ENCODE measurements at regions not wholly inside any gene's neighbourhood (a gene's known extent, or its start where the extent isn't known, plus 50 kb on each side); places are given as distances from the start of the nearest gene placed in this dataset.

DNA sequence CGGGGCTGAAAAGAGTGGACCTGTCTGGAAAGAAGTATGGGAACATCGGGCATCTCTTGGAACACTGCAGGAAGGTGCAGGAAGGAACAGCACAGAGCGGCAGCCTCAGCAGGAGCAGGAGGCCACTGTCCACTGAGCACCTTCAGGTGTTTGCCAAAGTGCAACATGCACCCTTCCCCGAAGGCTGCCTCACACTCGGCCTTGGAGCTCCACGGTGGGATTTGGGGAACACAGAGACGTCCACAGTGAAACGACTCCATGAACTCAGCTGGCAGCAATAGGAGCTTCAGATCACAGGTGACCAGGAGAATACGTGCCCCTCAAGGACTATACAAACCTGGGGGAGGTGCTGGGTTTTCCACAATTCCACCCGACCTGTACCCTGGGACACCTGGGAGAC, 140.3 kb upstream of the RET start:
- TF ChIP-seq, protein P1, sequence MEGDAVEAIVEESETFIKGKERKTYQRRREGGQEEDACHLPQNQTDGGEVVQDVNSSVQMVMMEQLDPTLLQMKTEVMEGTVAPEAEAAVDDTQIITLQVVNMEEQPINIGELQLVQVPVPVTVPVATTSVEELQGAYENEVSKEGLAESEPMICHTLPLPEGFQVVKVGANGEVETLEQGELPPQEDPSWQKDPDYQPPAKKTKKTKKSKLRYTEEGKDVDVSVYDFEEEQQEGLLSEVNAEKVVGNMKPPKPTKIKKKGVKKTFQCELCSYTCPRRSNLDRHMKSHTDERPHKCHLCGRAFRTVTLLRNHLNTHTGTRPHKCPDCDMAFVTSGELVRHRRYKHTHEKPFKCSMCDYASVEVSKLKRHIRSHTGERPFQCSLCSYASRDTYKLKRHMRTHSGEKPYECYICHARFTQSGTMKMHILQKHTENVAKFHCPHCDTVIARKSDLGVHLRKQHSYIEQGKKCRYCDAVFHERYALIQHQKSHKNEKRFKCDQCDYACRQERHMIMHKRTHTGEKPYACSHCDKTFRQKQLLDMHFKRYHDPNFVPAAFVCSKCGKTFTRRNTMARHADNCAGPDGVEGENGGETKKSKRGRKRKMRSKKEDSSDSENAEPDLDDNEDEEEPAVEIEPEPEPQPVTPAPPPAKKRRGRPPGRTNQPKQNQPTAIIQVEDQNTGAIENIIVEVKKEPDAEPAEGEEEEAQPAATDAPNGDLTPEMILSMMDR (IDR thresholded peaks at IDR 0.05; ENCODE audit: control insufficient read depth, insufficient read depth, low read depth, low read length, missing control alignments): no peak
- no peak for DNase-seq (ENCODE audit: low read depth)
- no peak overlapping the region for H3K4me3 ChIP-seq (ENCODE audit: control insufficient read depth, low read depth, low read length)

DNA sequence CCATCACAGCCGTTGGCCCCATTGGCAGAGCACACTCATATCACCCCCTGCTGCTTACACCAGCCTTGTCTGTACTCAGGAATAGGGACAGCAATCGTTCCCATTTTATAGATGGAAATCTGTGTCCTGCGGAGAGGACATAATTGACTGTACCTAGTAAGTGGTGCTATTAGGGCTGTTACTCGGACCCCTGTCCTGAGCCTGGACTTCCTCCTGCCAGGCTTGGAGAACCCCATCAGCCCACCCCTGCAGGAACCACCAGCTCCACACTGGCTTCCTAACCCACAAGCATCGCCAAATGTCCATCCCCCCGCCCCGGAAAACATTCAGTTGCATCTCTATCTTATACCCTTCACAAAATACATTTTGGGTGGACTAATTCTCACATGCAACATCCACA, 139.8 kb upstream of the RET start:
- TF ChIP-seq, protein P1 (IDR thresholded peaks at IDR 0.05; ENCODE audit: control insufficient read depth, insufficient read depth, low read depth, low read length, missing control alignments): no peak
- no peak for DNase-seq (ENCODE audit: low read depth)

DNA sequence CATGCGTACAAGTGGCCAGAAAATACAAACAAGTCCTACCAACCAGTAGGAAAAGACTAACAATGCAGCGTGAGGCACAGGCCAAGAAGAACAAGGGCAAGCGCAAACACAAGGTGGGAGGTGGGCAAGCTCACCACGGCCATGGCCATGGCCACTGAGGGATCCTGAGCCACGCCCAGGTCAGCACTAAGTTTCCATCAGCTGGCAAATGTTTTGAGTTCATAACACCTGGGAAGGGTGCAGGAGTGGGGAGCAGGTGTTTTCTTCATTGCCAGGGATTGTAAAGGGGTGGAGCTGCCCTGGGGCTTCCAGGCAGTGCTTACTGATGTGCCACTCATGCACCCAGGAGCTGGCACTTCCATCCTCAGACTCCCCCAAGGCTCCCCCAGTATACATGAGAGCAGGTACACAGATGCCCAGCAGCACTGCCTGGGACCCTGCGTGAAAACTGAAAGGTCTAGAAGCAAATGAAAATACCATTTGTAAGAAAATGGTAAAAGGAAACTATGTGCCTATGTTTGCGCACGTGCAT, 139.2 kb upstream of the RET start:
- H3K4me3 ChIP-seq (ENCODE audit: control insufficient read depth, low read depth, low read length): no peak overlapping the region
- TF ChIP-seq, protein P1 (IDR thresholded peaks at IDR 0.05; ENCODE audit: control insufficient read depth, insufficient read depth, low read depth, low read length, missing control alignments): no peak
- no peak for DNase-seq (ENCODE audit: low read depth)

More for the DNA sequence above, 139.8 kb upstream of the RET start:
- no peak overlapping the region for H3K4me3 ChIP-seq (ENCODE audit: control insufficient read depth, low read depth, low read length)

DNA sequence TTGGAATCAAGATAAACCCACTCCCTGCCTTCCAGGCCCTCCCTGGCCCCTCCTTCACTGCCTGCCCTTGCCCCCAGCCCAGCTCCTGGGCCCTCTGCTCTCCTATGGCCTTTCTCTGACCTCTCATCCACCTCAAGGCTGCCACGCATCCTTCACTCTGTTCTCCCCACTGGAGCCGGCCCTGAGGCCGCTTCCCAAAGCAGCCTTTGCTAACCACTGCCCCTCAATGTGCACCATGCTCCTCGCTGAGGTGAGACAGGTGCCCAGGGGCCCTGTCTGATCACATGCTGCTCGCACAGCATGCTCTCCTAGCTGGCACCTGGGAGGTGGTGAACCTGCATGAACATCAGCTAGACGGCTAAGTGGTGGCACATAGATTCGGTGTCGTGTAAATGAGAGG, 138.5 kb upstream of the RET start:
- DNase-seq (ENCODE audit: low read depth): no peak
- TF ChIP-seq, protein P1 (IDR thresholded peaks at IDR 0.05; ENCODE audit: control insufficient read depth, insufficient read depth, low read depth, low read length, missing control alignments): no peak
- H3K4me3 ChIP-seq (ENCODE audit: control insufficient read depth, low read depth, low read length): no peak overlapping the region

DNA sequence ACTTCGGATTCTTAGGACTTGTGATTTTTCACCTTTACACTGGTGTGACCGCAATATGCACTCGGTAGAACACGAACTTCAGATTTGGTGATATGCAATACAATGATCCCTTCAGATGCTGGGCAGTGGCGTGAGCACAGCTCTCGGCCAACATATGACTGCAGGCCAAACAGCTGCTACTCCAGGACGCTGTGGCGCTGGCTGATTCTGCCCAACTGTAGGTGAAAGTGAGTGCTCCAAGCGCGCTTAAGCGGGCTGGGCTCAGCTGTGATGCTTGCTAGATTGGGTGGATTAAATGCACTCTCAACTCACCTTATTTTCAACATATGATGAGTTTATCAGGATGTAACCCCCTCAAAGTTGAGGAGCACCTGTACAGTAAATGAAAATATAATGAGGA, 137.6 kb upstream of the RET start:
- TF ChIP-seq, protein P1 (IDR thresholded peaks at IDR 0.05; ENCODE audit: control insufficient read depth, insufficient read depth, low read depth, low read length, missing control alignments): no peak
- H3K4me3 ChIP-seq (ENCODE audit: control insufficient read depth, low read depth, low read length): no peak overlapping the region
- no peak for DNase-seq (ENCODE audit: low read depth)

DNA sequence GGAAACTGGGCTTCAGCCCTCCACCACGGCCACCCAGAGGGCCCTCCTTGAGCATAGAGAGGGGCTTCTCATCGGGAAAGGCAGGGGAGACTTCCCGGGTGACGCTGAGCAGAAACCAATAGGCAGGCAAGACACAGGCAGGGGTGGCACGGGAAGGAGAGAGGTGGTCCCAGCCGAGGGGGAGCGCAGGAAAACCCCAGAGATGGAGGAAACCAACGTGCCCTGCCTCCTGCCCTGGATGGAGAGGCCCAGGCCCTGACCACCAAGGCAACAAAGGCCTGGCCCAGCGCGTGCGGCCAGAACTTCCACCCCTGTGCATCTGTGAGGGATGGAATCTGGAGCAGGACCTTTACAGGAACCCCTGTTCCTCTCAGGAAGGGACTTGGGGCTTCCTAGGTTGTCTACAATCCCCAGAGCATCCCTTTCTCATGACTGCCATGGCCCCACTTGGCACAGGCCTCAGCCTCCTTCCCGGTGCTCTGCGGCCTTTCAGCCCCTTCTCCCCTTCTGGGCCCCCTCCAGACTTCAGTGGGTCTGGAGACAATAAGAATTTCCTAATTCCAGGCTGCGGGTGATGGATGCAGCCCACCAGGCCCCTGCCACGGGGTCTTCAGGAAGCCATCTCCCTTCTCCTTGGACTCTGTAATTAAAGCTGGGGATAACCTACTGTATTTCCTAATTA, 137.0 kb upstream of the RET start:
- TF ChIP-seq, protein P1 (IDR thresholded peaks at IDR 0.05; ENCODE audit: control insufficient read depth, insufficient read depth, low read depth, low read length, missing control alignments): no peak
- H3K4me3 ChIP-seq (ENCODE audit: control insufficient read depth, low read depth, low read length): no peak overlapping the region
- DNase-seq (ENCODE audit: low read depth): no peak
